IMR-90 (cell line): ENCODE measurements at regions not wholly inside any gene's neighbourhood (a gene's known extent, or its start where the extent isn't known, plus 50 kb on each side); places are given as distances from the start of the nearest gene placed in this dataset.

Source experiments
- ATAC-seq: fragments of 200-7000 bp; cut with Tn5 transposase; 2 replicates; pipeline ENCODE4 v1.9.1; 2020; ENCODE audit warnings: low read depth, mild to moderate bottlenecking, moderate library complexity
- BruUV-seq: library from RNA; stranded (reverse); fragments of 400-500 nt; replicated peaks from 2 replicates; lab custom pipeline; 2021; lab: Mats Ljungman, UMichigan
- CTCF ChIA-PET: fragments of 300-600 bp; formaldehyde crosslinking; extraction: SDS; loops from one replicate; lab custom pipeline; 2021; ENCODE audit warnings: antibody characterized with exemption; lab: Yijun Ruan, JAX
- POLR2A ChIA-PET: fragments of 300-600 bp; sonication (Branson Sonifier 250); formaldehyde crosslinking; loops from one replicate; lab custom pipeline; 2022; ENCODE audit warnings: antibody characterized with exemption; ENCODE audit not compliant: unreplicated experiment; lab: Charles Lee
- DNase-seq: peaks from one replicate; pipeline ENCODE4 v3.0.0; 2013
- H2AFZ ChIP-seq: replicated peaks from 2 replicates; pipeline ENCODE3; 2013; ENCODE audit warnings: low read length, mild to moderate bottlenecking; ENCODE audit not compliant: poor library complexity
- H2AK5ac ChIP-seq: 2 replicates; pipeline ENCODE4 v1.6.1; 2013; ENCODE audit warnings: low read depth, low read length, inconsistent platforms
- H2AK9ac ChIP-seq: replicated peaks from 2 replicates; pipeline ENCODE3; 2013; ENCODE audit warnings: mild to moderate bottlenecking, low read depth, low read length, moderate library complexity; ENCODE audit not compliant: poor library complexity
- H2BK120ac ChIP-seq: 2 replicates; pipeline ENCODE4 v1.6.1; 2013; ENCODE audit warnings: low read depth, low read length, inconsistent platforms
- H2BK15ac ChIP-seq: 3 replicates; pipeline ENCODE4 v1.6.1; 2013; ENCODE audit warnings: low read depth, low read length, inconsistent platforms
- H2BK20ac ChIP-seq: 2 replicates; pipeline ENCODE4 v1.6.1; 2013; ENCODE audit warnings: low read depth, mild to moderate bottlenecking, inconsistent platforms, low read length, moderate library complexity
- H2BK5ac ChIP-seq: 2 replicates; pipeline ENCODE4 v1.6.1; 2013; ENCODE audit warnings: mild to moderate bottlenecking, low read depth, low read length, inconsistent platforms; ENCODE audit not compliant: poor library complexity, severe bottlenecking
- H3K14ac ChIP-seq: replicated peaks from 2 replicates; pipeline ENCODE4 v1.6.1; 2013; ENCODE audit warnings: low read depth, low read length, inconsistent platforms
- H3K18ac ChIP-seq: 2 replicates; pipeline ENCODE4 v1.6.1; 2013; ENCODE audit warnings: low read depth, low read length, control low read depth
- H3K23ac ChIP-seq: 2 replicates; pipeline ENCODE4 v1.6.1; 2013; ENCODE audit warnings: low read depth, low read length, inconsistent platforms
- H3K27ac ChIP-seq: 2 replicates; pipeline ENCODE4 v1.5.1; 2013; ENCODE audit warnings: mild to moderate bottlenecking, control low read depth, low read length; ENCODE audit not compliant: insufficient read depth
- H3K27me3 ChIP-seq: 2 replicates; pipeline ENCODE4 v1.6.1; 2013; ENCODE audit warnings: low read length; ENCODE audit not compliant: control insufficient read depth, insufficient read depth
- H3K36me3 ChIP-seq: 2 replicates; pipeline ENCODE4 v1.6.1; 2013; ENCODE audit warnings: low read length, mixed read lengths; ENCODE audit not compliant: control insufficient read depth, insufficient read depth
- H3K4ac ChIP-seq: 2 replicates; pipeline ENCODE4 v1.6.1; 2013; ENCODE audit warnings: low read depth, low read length, inconsistent platforms
- H3K4me1 ChIP-seq: 2 replicates; pipeline ENCODE4 v1.6.1; 2013; ENCODE audit warnings: low read length, mixed read lengths; ENCODE audit not compliant: control insufficient read depth, insufficient read depth
- H3K4me2 ChIP-seq: 2 replicates; pipeline ENCODE4 v1.6.1; 2013; ENCODE audit warnings: low read depth, mild to moderate bottlenecking, control low read depth, low read length, moderate library complexity
- H3K4me3 ChIP-seq: 2 replicates; pipeline ENCODE4 v1.5.1; 2013; ENCODE audit warnings: low read depth, mild to moderate bottlenecking, control low read depth, low read length, moderate library complexity; ENCODE audit not compliant: insufficient read depth
- H3K56ac ChIP-seq: 2 replicates; pipeline ENCODE4 v1.6.1; 2013; ENCODE audit warnings: low read length, inconsistent platforms; ENCODE audit not compliant: insufficient read depth; ENCODE audit errors: extremely low read depth
- H3K79me1 ChIP-seq, 2 experiments: 2 replicates each; pipeline ENCODE4 v1.6.1; 2013; ENCODE audit warnings: low read length in 2 of 2, inconsistent platforms in 1 of 2, low read depth in 1 of 2
- H3K9ac ChIP-seq: 2 replicates; pipeline ENCODE4 v1.6.1; 2013; ENCODE audit warnings: low read depth, low read length, control low read depth
- H3K9me1 ChIP-seq: 2 replicates; pipeline ENCODE4 v1.6.1; 2013; ENCODE audit warnings: low read length, inconsistent platforms; ENCODE audit not compliant: insufficient read depth
- H3K9me3 ChIP-seq: 2 replicates; pipeline ENCODE4 v1.6.1; 2013; ENCODE audit warnings: low read length; ENCODE audit not compliant: control insufficient read depth, insufficient read depth
- H4K20me1 ChIP-seq: 2 replicates; pipeline ENCODE4 v1.6.1; 2013; ENCODE audit warnings: low read length, inconsistent platforms; ENCODE audit not compliant: insufficient read depth
- H4K5ac ChIP-seq: 2 replicates; pipeline ENCODE4 v1.6.1; 2013; ENCODE audit warnings: mild to moderate bottlenecking, low read depth, low read length, control low read depth
- H4K8ac ChIP-seq, 2 experiments: 2 replicates each; pipeline ENCODE4 v1.6.1; 2013; ENCODE audit warnings: low read depth in 2 of 2, low read length in 2 of 2, control low read depth in 1 of 2, inconsistent platforms in 1 of 2
- H4K91ac ChIP-seq: 2 replicates; pipeline ENCODE4 v1.6.1; 2013; ENCODE audit warnings: low read depth, low read length, inconsistent platforms; ENCODE audit not compliant: insufficient read depth
- CTCF ChIP-seq: conservative IDR thresholded peaks from 2 replicates; pipeline ENCODE4 v1.5.1; 2012; ENCODE audit warnings: mild to moderate bottlenecking, low read depth, low read length, improper control_type of control experiment
- ELK1 ChIP-seq: fragments of 150-350 bp; IDR thresholded peaks from 2 replicates; pipeline ENCODE4 v1.6.1; 2016; ENCODE audit warnings: low read depth, mild to moderate bottlenecking, low read length, moderate library complexity, borderline replicate concordance
- MAFK ChIP-seq: IDR thresholded peaks from 2 replicates; pipeline ENCODE4 v1.6.1; 2012; ENCODE audit warnings: low read depth, low read length, improper control_type of control experiment
- MAZ ChIP-seq: IDR thresholded peaks from 2 replicates; pipeline ENCODE4 v1.6.1; 2012; ENCODE audit warnings: low read depth, mild to moderate bottlenecking, low read length, improper control_type of control experiment, moderate library complexity, borderline replicate concordance
- MXI1 ChIP-seq: IDR thresholded peaks from 2 replicates; pipeline ENCODE4 v1.6.1; 2012; ENCODE audit warnings: low read depth, mild to moderate bottlenecking, low read length, moderate library complexity, borderline replicate concordance
- NFE2L2 ChIP-seq: fragments of 150-350 bp; IDR thresholded peaks from 2 replicates; pipeline ENCODE4 v1.6.1; 2016; ENCODE audit warnings: low read depth, mild to moderate bottlenecking, low read length
- RCOR1 ChIP-seq: IDR thresholded peaks from 2 replicates; pipeline ENCODE4 v1.6.1; 2012; ENCODE audit warnings: mild to moderate bottlenecking, low read length, improper control_type of control experiment; ENCODE audit not compliant: insufficient replicate concordance
- SMC3 ChIP-seq: fragments of 150-350 bp; IDR thresholded peaks from 2 replicates; pipeline ENCODE4 v1.6.1; 2016; ENCODE audit warnings: low read depth, mild to moderate bottlenecking, antibody characterized with exemption, low read length, moderate library complexity
- WGBS, 2 experiments: methylation state at CpG; one replicate each; pipeline versions ENCODE4 v1.1.5 to v1.1.7; 2013; ENCODE audit warnings: missing lambda C conversion rate in 2 of 2; ENCODE audit not compliant: insufficient read length in 1 of 2; ENCODE audit errors: extremely low coverage in 2 of 2; 5-methylcytosine and 5-hydroxymethylcytosine counted together
- dilution Hi-C: fragments of 300-500 bp; cut with HindIII; formaldehyde crosslinking; loops from one replicate; pipeline ENCODE4 v1.14.3; 2018; ENCODE audit warnings: low sequenced_read_pairs; ENCODE audit not compliant: unreplicated experiment
- in situ Hi-C: fragments of 300-500 bp; cut with MboI; formaldehyde crosslinking; loops from 3 replicates; pipeline ENCODE4 v1.14.3; 2019; ENCODE audit warnings: low sequenced_read_pairs, inconsistent platforms, mixed read lengths
- intact Hi-C: fragments of 100-400 bp; cut with micrococcal nuclease; formaldehyde crosslinking; loops from 2 replicates; pipeline ENCODE4 v1.10.0; 2022

- H3K56ac ChIP-seq, result no peak overlapping the region
- POLR2A ChIA-PET, result no interaction called here
- no peak overlapping the region for H2BK15ac ChIP-seq
- in situ Hi-C loops, result no loop called here
- no peak overlapping the region for H4K8ac ChIP-seq
- dilution Hi-C loops, result no loop called here
- H4K5ac ChIP-seq, result no peak overlapping the region
- H3K4me3 ChIP-seq, result no peak overlapping the region
- H3K23ac ChIP-seq, result no peak overlapping the region
- H2AFZ ChIP-seq, result no peak overlapping the region
- no peak overlapping the region for H3K9ac ChIP-seq
- no peak overlapping the region for H3K14ac ChIP-seq
- no peaks in the 10 kb centered on the region for H3K27me3 ChIP-seq
- no peaks in the 10 kb centered on the region for H3K9me1 ChIP-seq
- no peak overlapping the region for H2AK5ac ChIP-seq
- TF ChIP-seq RCOR1 (no peak), CTCF (no peak), MXI1 (no peak), SMC3 (no peak), MAFK (no peak), ELK1 (no peak), NFE2L2 (no peak), MAZ (no peak)
- no peaks in the 10 kb centered on the region for H4K20me1 ChIP-seq
- no peak overlapping the region for H3K27ac ChIP-seq
- H3K79me1 ChIP-seq, result no peaks in the 10 kb centered on the region
- no peak overlapping the region for H3K4me2 ChIP-seq
- intact Hi-C loops, result no loop called here
- H2BK20ac ChIP-seq, result no peak overlapping the region
- H3K4me1 ChIP-seq, result no peaks in the 10 kb centered on the region
- CTCF ChIA-PET, result no interaction called here
- BruUV-seq, result no TSS peak
- no peak overlapping the region for H2AK9ac ChIP-seq
- no peak overlapping the region for H3K18ac ChIP-seq
- H2BK5ac ChIP-seq, result no peak overlapping the region
- no peaks in the 10 kb centered on the region for H3K36me3 ChIP-seq
- DNase-seq (no peak), ATAC-seq (no peak)
- peaks cover 2% of the 10 kb centered on the region; the same call in 1 of the 2 replicates for H3K9me3 ChIP-seq
- no peak overlapping the region for H4K91ac ChIP-seq
- H2BK120ac ChIP-seq, result no peak overlapping the region
- WGBS, 2 experiments, result no CpG with 5 or more reads among the region's 2 CpGs
- no peak overlapping the region for H3K4ac ChIP-seq
These were observed 559.6 kb upstream of the AMOT start for GRCh38 chrX:113400193-113400704.
